Esophagus squamous epithelium (tissue), 5 donors: ENCODE measurements at regions not wholly inside any gene's neighbourhood (a gene's known extent, or its start where the extent isn't known, plus 50 kb on each side); places are given as distances from the start of the nearest gene placed in this dataset.

Source experiments
- DNase-seq: peaks from one replicate; lab custom pipeline; 2025; lab: John Stamatoyannopoulos, UW
- H3K27ac ChIP-seq, 4 donors: fragments of 200-600 bp; sonication (generic); one replicate each; pipeline ENCODE4 v1.5.1; 2016 to 2019; ENCODE audit warnings: mild to moderate bottlenecking in 1 of 4
- H3K27me3 ChIP-seq, 4 donors: fragments of 200-600 bp; sonication (generic); 1 replicate in 3 of 4; 2 replicates in 1 of 4; pipeline versions ENCODE4 v1.5.1 to v1.6.0; 2017 to 2021; ENCODE audit warnings: antibody characterized with exemption in 1 of 4
- H3K36me3 ChIP-seq, 3 donors: fragments of 200-600 bp; sonication (generic); one replicate each; pipeline ENCODE4 v1.5.1; 2016 to 2019
- H3K4me1 ChIP-seq, 3 donors: fragments of 200-600 bp; sonication (generic); one replicate each; pipeline ENCODE4 v1.5.1; 2017 to 2019
- H3K4me3 ChIP-seq, 4 donors: fragments of 200-600 bp; sonication (generic); 1 replicate in 3 of 4; 2 replicates in 1 of 4; pipeline ENCODE4 v1.5.1; 2016 to 2019; ENCODE audit warnings: mild to moderate bottlenecking in 2 of 4, moderate library complexity in 1 of 4
- H3K9me3 ChIP-seq, 3 donors: fragments of 200-600 bp; sonication (generic); one replicate each; pipeline ENCODE4 v1.5.1; 2016 to 2019
- CTCF ChIP-seq, 6 experiments: fragments of 450-650 bp in 4 of 6; fragments of 200-600 bp in 2 of 6; sonication (generic) in 2 of 6; IDR thresholded peaks; one replicate each; pipeline ENCODE4 v1.5.1; 2016 to 2019; ENCODE audit warnings: antibody characterized with exemption in 6 of 6, mild to moderate bottlenecking in 4 of 6, moderate library complexity in 4 of 6
- POLR2A ChIP-seq, 4 donors: fragments of 450-650 bp; IDR thresholded peaks; one replicate each; pipeline ENCODE4 v1.6.1; 2017; ENCODE audit warnings: antibody characterized with exemption in 4 of 4, mild to moderate bottlenecking in 4 of 4, moderate library complexity in 3 of 4
- WGBS, 2 donors: methylation state at CpG; one replicate each; pipeline ENCODE4 v1.1.5; 2018; 5-methylcytosine and 5-hydroxymethylcytosine counted together
- intact Hi-C: fragments of 100-400 bp; cut with DNase I; formaldehyde crosslinking; loops from one replicate; pipeline ENCODE4 v1.15.0; 2022
- donor health status: DM: yes; HTN: yes; CAD: no.

- DNase-seq, result no peak
- intact Hi-C loops, result no loop called here
- no peaks in the 10 kb centered on the region for H3K4me1 ChIP-seq
- no peak overlapping the region for H3K27ac ChIP-seq
- H3K9me3 ChIP-seq, result no peaks in the 10 kb centered on the region
- H3K36me3 ChIP-seq, result no peaks in the 10 kb centered on the region
- no peak overlapping the region for H3K4me3 ChIP-seq
- WGBS, 2 donors, result 51 to 54% methylated on average over 2 of the region's 2 CpGs
- TF ChIP-seq POLR2A (IDR thresholded peaks at IDR 0.05) (no peak), CTCF (IDR thresholded peaks at IDR 0.05) (no peak)
- no peaks in the 10 kb centered on the region for H3K27me3 ChIP-seq
Observed at GRCh38 chr2:188092734-188093133, 198.9 kb upstream of the GULP1 start.

GRCh38 chr2:188096910-188097309 lies 194.8 kb upstream of the GULP1 start:
- intact Hi-C loops, result no loop called here
- WGBS, 2 donors, result 65 to 77% methylated on average over 3 of the region's 3 CpGs
- Histone ChIP-seq H3K9me3 (no peaks in the 10 kb centered on the region), H3K4me3 (no peak overlapping the region), H3K27ac (no peak overlapping the region), H3K36me3 (no peaks in the 10 kb centered on the region), H3K4me1 (no peaks in the 10 kb centered on the region), H3K27me3 (no peaks in the 10 kb centered on the region)
- TF ChIP-seq CTCF (IDR thresholded peaks at IDR 0.05), result no peak
- no peak for TF ChIP-seq POLR2A (IDR thresholded peaks at IDR 0.05)
- no peak for DNase-seq

- Histone ChIP-seq H3K36me3 (no peaks in the 10 kb centered on the region), H3K4me3 (no peak overlapping the region), H3K27ac (no peak overlapping the region), H3K9me3 (no peaks in the 10 kb centered on the region), H3K27me3 (no peaks in the 10 kb centered on the region), H3K4me1 (no peaks in the 10 kb centered on the region)
- intact Hi-C loops, result no loop called here
- 82% methylated on average over 4 of the region's 6 CpGs; no CpG with 5 or more reads in 1 of the 2 donors for WGBS, 2 donors
- no peak for DNase-seq
- TF ChIP-seq CTCF (IDR thresholded peaks at IDR 0.05) (no peak), POLR2A (IDR thresholded peaks at IDR 0.05) (no peak)
Observed at GRCh38 chr2:188102881-188103280, 188.8 kb upstream of the GULP1 start.

- Histone ChIP-seq H3K27me3 (no peaks in the 10 kb centered on the region), H3K9me3 (no peaks in the 10 kb centered on the region), H3K36me3 (no peaks in the 10 kb centered on the region), H3K27ac (no peak overlapping the region), H3K4me3 (no peak overlapping the region), H3K4me1 (no peaks in the 10 kb centered on the region)
- intact Hi-C loops, result no loop called here
- DNase-seq, result no peak
- no peak for TF ChIP-seq CTCF (IDR thresholded peaks at IDR 0.05)
- TF ChIP-seq POLR2A (IDR thresholded peaks at IDR 0.05), result no peak
- 35 to 38% methylated on average over 1 of the region's 1 CpG for WGBS, 2 donors
Observed at GRCh38 chr2:188114014-188114413, 177.7 kb upstream of the GULP1 start.

GRCh38 chr2:188117706-188118105 lies 174.0 kb upstream of the GULP1 start:
- TF ChIP-seq CTCF (IDR thresholded peaks at IDR 0.05) (no peak), POLR2A (IDR thresholded peaks at IDR 0.05) (no peak)
- intact Hi-C loops, result no loop called here
- WGBS, 2 donors, result 51 to 54% methylated on average over 2 of the region's 2 CpGs
- no peaks in the 10 kb centered on the region for H3K27me3 ChIP-seq
- H3K36me3 ChIP-seq, result no peaks in the 10 kb centered on the region
- DNase-seq, result no peak
- no peaks in the 10 kb centered on the region for H3K9me3 ChIP-seq
- H3K4me1 ChIP-seq, result no peaks in the 10 kb centered on the region
- no peak overlapping the region for H3K4me3 ChIP-seq
- H3K27ac ChIP-seq, result no peak overlapping the region
